Upper lobe of left lung (tissue), 4 donors: ENCODE measurements at regions not wholly inside any gene's neighbourhood (a gene's known extent, or its start where the extent isn't known, plus 50 kb on each side); places are given as distances from the start of the nearest gene placed in this dataset.

Experiments used
- CTCF ChIP-seq, 6 experiments: fragments of 450-650 bp in 4 of 6; fragments of 200-600 bp in 2 of 6; sonication (generic) in 2 of 6; IDR thresholded peaks; one replicate each; pipeline ENCODE4 v1.5.1; 2016 to 2019; ENCODE audit warnings: antibody characterized with exemption in 6 of 6
- EP300 ChIP-seq, 4 donors: sonication (generic); formaldehyde crosslinking; IDR thresholded peaks; one replicate each; pipeline ENCODE4 v1.5.1; 2017; ENCODE audit warnings: antibody characterized with exemption in 4 of 4, control low read depth in 2 of 4
- POLR2A ChIP-seq, 4 donors: fragments of 450-650 bp; IDR thresholded peaks; one replicate each; pipeline ENCODE4 v1.5.1; 2016 to 2017; ENCODE audit warnings: antibody characterized with exemption in 4 of 4, mild to moderate bottlenecking in 2 of 4

GRCh38 chr2:147351784-147352183 is 493.0 kb upstream of the ACVR2A start:
- TF ChIP-seq CTCF (IDR thresholded peaks at IDR 0.05) (no peak), EP300 (IDR thresholded peaks at IDR 0.05) (no peak), POLR2A (IDR thresholded peaks at IDR 0.05) (no peak)
